Panc1 (cell line): ENCODE measurements at regions not wholly inside any gene's neighbourhood (a gene's known extent, or its start where the extent isn't known, plus 50 kb on each side); places are given as distances from the start of the nearest gene placed in this dataset.

Experiments used
- ATAC-seq: fragments of 200-7000 bp; cut with Tn5 transposase; 2 replicates; pipeline ENCODE4 v1.9.1; 2020; ENCODE audit warnings: mild to moderate bottlenecking, moderate library complexity
- BruUV-seq: library from RNA; stranded (reverse); fragments of 400-500 nt; replicated peaks from 2 replicates; lab custom pipeline; 2021; lab: Mats Ljungman, UMichigan
- CTCF ChIA-PET: fragments of 300-600 bp; sonication (Branson Sonifier 250); formaldehyde crosslinking; loops from one replicate; lab custom pipeline; 2022; ENCODE audit warnings: antibody characterized with exemption; lab: Charles Lee
- POLR2A ChIA-PET: fragments of 300-600 bp; sonication (Branson Sonifier 250); formaldehyde crosslinking; loops from one replicate; lab custom pipeline; 2022; ENCODE audit warnings: antibody characterized with exemption; lab: Charles Lee
- DNase-seq: peaks from one replicate; pipeline ENCODE4 v3.0.0-alpha.2; 2010; ENCODE audit warnings: low read depth, low spot score
- H3K27ac ChIP-seq: 2 replicates; pipeline ENCODE4 v1.5.1; 2011; ENCODE audit warnings: mild to moderate bottlenecking, low read length, inconsistent platforms
- H3K27me3 ChIP-seq: fragments of 200-500 bp; sonication (Bioruptor generic); 2 replicates; pipeline ENCODE4 v1.6.0; 2014; ENCODE audit warnings: low read length, inconsistent platforms; ENCODE audit not compliant: control insufficient read depth, insufficient read depth
- H3K36me3 ChIP-seq: fragments of 200-500 bp; sonication (Bioruptor generic); 2 replicates; pipeline ENCODE4 v1.5.1; 2014; ENCODE audit warnings: inconsistent platforms, mild to moderate bottlenecking, low read length, moderate library complexity; ENCODE audit not compliant: control insufficient read depth, insufficient read depth
- H3K4me1 ChIP-seq: 2 replicates; pipeline ENCODE4 v1.5.1; 2011; ENCODE audit warnings: inconsistent platforms, mild to moderate bottlenecking, low read length, moderate library complexity; ENCODE audit not compliant: control insufficient read depth, insufficient read depth
- H3K4me3 ChIP-seq, 2 experiments: 2 replicates each; pipeline ENCODE4 v1.5.1; 2011 to 2012; ENCODE audit warnings: low read depth in 2 of 2, low read length in 2 of 2, mild to moderate bottlenecking in 2 of 2, inconsistent platforms in 1 of 2, moderate library complexity in 1 of 2
- H3K9me3 ChIP-seq: fragments of 200-500 bp; sonication (Bioruptor generic); 2 replicates; pipeline ENCODE4 v1.5.1; 2014; ENCODE audit warnings: low read depth, mild to moderate bottlenecking, inconsistent platforms, low read length, moderate library complexity; ENCODE audit not compliant: control insufficient read depth, insufficient read depth
- CTCF ChIP-seq: fragments of 450-650 bp; IDR thresholded peaks from 2 replicates; pipeline ENCODE4 v1.5.1; 2017; ENCODE audit warnings: mild to moderate bottlenecking
- POLR2AphosphoS5 ChIP-seq: IDR thresholded peaks from 2 replicates; pipeline ENCODE4 v1.6.1; 2012; ENCODE audit warnings: mild to moderate bottlenecking, low read depth, low read length, moderate library complexity
- REST ChIP-seq, 2 experiments: IDR thresholded peaks; 2 replicates each; pipeline ENCODE4 v1.6.1; 2011 to 2012; ENCODE audit warnings: low read depth in 2 of 2, control low read depth in 1 of 2, low read length in 1 of 2, mild to moderate bottlenecking in 1 of 2, moderate library complexity in 1 of 2; ENCODE audit not compliant: insufficient read depth in 1 of 2
- SIN3A ChIP-seq: IDR thresholded peaks from 2 replicates; pipeline ENCODE4 v1.6.1; 2012; ENCODE audit warnings: low read depth, mild to moderate bottlenecking, low read length, moderate library complexity, borderline replicate concordance; ENCODE audit not compliant: insufficient read depth
- TCF7L2 ChIP-seq: IDR thresholded peaks from 2 replicates; pipeline ENCODE4 v1.6.1; 2011; ENCODE audit warnings: mild to moderate bottlenecking, low read depth, low read length, inconsistent platforms
- in situ Hi-C: cut with HindIII; loops from 2 replicates; pipeline ENCODE4 v1.10.0; 2016; ENCODE audit warnings: low sequenced_read_pairs, low pct_unique_long_range_greater_than_20kb
- intact Hi-C: fragments of 100-400 bp; cut with micrococcal nuclease; formaldehyde crosslinking; loops from one replicate; pipeline ENCODE4 v1.10.0; 2022; ENCODE audit not compliant: unreplicated experiment

- Histone ChIP-seq H3K9me3 (no peaks in the 10 kb centered on the region), H3K27me3 (no peaks in the 10 kb centered on the region), H3K4me1 (no peaks in the 10 kb centered on the region), H3K27ac (no peak overlapping the region), H3K36me3 (no peaks in the 10 kb centered on the region), H3K4me3 (no peak overlapping the region)
- DNase-seq, result no peak
- BruUV-seq, result no TSS peak
- POLR2A ChIA-PET, result no interaction called here
- TF ChIP-seq SIN3A (no peak), POLR2AphosphoS5 (no peak), CTCF (no peak), REST (IDR thresholded peaks at IDR 0.05; ENCODE audit: insufficient read depth in 1 of 2, low read depth in 2 of 2, low read length in 1 of 2) (no peak), TCF7L2 (no peak)
- intact Hi-C loops, result no loop called here
- CTCF ChIA-PET, result no interaction called here
- in situ Hi-C loops, result no loop called here
- no peak for ATAC-seq
These were observed 204.8 kb upstream of the RSPO3 start for GRCh38 chr6:126913651-126914050.

GRCh38 chr6:126914172-126914571 lies 204.3 kb upstream of the RSPO3 start:
- no TSS peak for BruUV-seq
- Histone ChIP-seq H3K4me3 (no peak overlapping the region), H3K36me3 (no peaks in the 10 kb centered on the region), H3K4me1 (no peaks in the 10 kb centered on the region), H3K9me3 (no peaks in the 10 kb centered on the region), H3K27me3 (no peaks in the 10 kb centered on the region), H3K27ac (no peak overlapping the region)
- ChIA-PET POLR2A (no interaction called here), CTCF (no interaction called here)
- DNase-seq, result no peak
- in situ Hi-C loops (no loop called here), intact Hi-C loops (no loop called here)
- ATAC-seq, result no peak
- TF ChIP-seq CTCF (no peak), TCF7L2 (no peak), POLR2AphosphoS5 (no peak), REST (IDR thresholded peaks at IDR 0.05; ENCODE audit: insufficient read depth in 1 of 2, low read depth in 2 of 2, low read length in 1 of 2) (no peak), SIN3A (no peak)
